Activated CD4-positive, CD25-positive, alpha-beta regulatory T cell treated with anti-CD3 and anti-CD28 coated beads, Interleukin-2, amount 50 U/mL, for 24 hours (primary cell): ENCODE measurements at regions not wholly inside any gene's neighbourhood (a gene's known extent, or its start where the extent isn't known, plus 50 kb on each side); places are given as distances from the start of the nearest gene placed in this dataset.
"Not testable (repeated sequence)": the region's sequence is repeated elsewhere in the genome, so short reads cannot be mapped to it uniquely, and the experiment has no call there.

Experiments used
- ATAC-seq, 2 donors: fragments of 150-1000 bp; cut with Tn5 transposase; one replicate each; pipeline ENCODE4 v1.10.0; 2021; ENCODE audit warnings: mild to moderate bottlenecking in 1 of 2, moderate library complexity in 1 of 2

- ATAC-seq: no peak
Measured at GRCh38 chr13:24931450-24932251, 164.3 kb upstream of the PABPC3 start.

GRCh38 chr13:24933106-24934023 lies 162.6 kb upstream of the PABPC3 start:
- not testable (repeated sequence) for ATAC-seq

GRCh38 chr13:24934024-24934385 lies 161.9 kb upstream of the PABPC3 start:
- ATAC-seq: not testable (repeated sequence)

GRCh38 chr13:24938966-24939365 lies 157.0 kb upstream of the PABPC3 start:
- ATAC-seq: no peak

- not testable (repeated sequence) for ATAC-seq
Measured at GRCh38 chr13:24941023-24941713, 154.8 kb upstream of the PABPC3 start.

GRCh38 chr13:24943136-24943535 lies 152.8 kb upstream of the PABPC3 start:
- ATAC-seq: no peak

- ATAC-seq: not testable (repeated sequence)
Measured at GRCh38 chr13:24944073-24944472, 151.9 kb upstream of the PABPC3 start.

- not testable (repeated sequence) for ATAC-seq
Measured at GRCh38 chr13:24948977-24949376, 147.0 kb upstream of the PABPC3 start.

- ATAC-seq: not testable (repeated sequence)
Measured at GRCh38 chr13:24950611-24951010, 145.3 kb upstream of the PABPC3 start.

GRCh38 chr13:24967970-24968369 lies 128.0 kb upstream of the PABPC3 start:
- ATAC-seq: not testable (repeated sequence)

- not testable (repeated sequence) for ATAC-seq
Measured at GRCh38 chr13:24968416-24968815, 127.5 kb upstream of the PABPC3 start.

- ATAC-seq: not testable (repeated sequence)
Measured at GRCh38 chr13:24973102-24973501, 122.8 kb upstream of the PABPC3 start.

- ATAC-seq: not testable (repeated sequence)
Measured at GRCh38 chr13:24981181-24981803, 114.6 kb upstream of the PABPC3 start.

- ATAC-seq: no peak
Measured at GRCh38 chr13:24982333-24982999, 113.5 kb upstream of the PABPC3 start.

- no peak for ATAC-seq
Measured at GRCh38 chr13:24983094-24983493, 112.8 kb upstream of the PABPC3 start.

GRCh38 chr13:24984134-24984533 lies 111.8 kb upstream of the PABPC3 start:
- ATAC-seq: no peak

GRCh38 chr13:24985107-24985506 lies 110.8 kb upstream of the PABPC3 start:
- ATAC-seq: no peak

- no peak for ATAC-seq
Measured at GRCh38 chr13:24985896-24986295, 110.0 kb upstream of the PABPC3 start.

- no peak for ATAC-seq
Measured at GRCh38 chr13:24986826-24987225, 109.1 kb upstream of the PABPC3 start.

GRCh38 chr13:24989959-24990358 lies 106.0 kb upstream of the PABPC3 start:
- ATAC-seq: not testable (repeated sequence)

- ATAC-seq: not testable (repeated sequence)
Measured at GRCh38 chr13:24992946-24993345, 103.0 kb upstream of the PABPC3 start.
